GM21390 (cell line): ENCODE measurements at regions not wholly inside any gene's neighbourhood (a gene's known extent, or its start where the extent isn't known, plus 50 kb on each side); places are given as distances from the start of the nearest gene placed in this dataset.

Experiments
- ATAC-seq: cut with Tn5 transposase; IDR thresholded peaks from one replicate; pipeline ENCODE4 v1.9.1; 2021; ENCODE audit not compliant: unreplicated experiment

DNA sequence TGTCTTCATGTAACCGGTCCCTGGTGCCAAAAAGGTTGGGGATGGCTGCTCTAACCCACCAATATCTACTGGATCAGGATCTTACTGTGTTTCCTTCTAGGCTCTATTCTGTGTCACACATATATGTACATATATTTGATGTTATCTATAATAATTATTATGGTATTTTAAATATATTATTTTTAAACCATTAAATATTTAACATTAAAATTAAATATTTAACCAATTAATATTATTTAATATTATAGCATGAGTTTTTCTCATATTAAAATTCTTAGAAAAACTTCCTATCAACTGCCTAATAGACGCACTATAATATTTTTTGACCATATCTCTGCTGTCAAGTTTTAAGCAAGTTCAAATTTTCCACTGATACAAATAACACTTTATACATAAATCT, 196.9 kb upstream of the PLET1 start:
- no peak for ATAC-seq

DNA sequence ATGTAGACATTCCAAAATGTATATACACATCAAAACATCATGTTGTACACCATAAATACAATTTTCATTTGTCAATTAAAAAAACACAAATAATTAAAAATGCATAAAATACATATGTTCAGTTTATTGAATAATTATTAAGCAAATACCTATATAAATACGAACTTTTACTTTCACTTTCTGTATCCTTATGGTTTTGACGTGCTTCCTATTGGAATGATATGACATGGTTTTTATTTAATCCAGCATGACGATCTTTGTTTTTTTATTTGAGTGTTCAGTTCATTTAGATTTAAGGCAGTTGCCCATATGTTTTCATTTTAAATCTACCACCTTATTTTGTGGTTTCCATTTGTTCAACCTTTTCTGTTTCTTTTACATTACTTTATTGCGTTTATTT, 198.3 kb upstream of the PLET1 start:
- no peak for ATAC-seq

DNA sequence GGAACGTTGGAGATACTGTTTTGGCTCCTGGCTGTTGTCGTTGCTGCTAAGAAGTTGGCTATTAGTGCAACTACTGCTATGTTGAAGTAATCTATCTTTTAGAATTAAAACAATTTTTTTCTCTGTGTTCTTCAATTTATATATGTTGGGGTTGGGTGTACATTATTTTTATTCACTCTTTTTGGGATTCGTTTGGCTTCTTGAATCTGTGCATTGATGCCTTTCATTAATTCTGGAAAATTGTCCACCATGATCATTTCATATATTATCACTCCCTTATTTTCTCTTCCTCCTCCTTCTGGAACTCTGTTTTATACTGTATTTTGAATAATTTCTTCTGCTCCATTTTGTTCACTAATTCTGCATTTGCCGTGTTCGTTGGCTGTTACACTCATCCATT, 199.5 kb upstream of the PLET1 start:
- ATAC-seq = no peak

DNA sequence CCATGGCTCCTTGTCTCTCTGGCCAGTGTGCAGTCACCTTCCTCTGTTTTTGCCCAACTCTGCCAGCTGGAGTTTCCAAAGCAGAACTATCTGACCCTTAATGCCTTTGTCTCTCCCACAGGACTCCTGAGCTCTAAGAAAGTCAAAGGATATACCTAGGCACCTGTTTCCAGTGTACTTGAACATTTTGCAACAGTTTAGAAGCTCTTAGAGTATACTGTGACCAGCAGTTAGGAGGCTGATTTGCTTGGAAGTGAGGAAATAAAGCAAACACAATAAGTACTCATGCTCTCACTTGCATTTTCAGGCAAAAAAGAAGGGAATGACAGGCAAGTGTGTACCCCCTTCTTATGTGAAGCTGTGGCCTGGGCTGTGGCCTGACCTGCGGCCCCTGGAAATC, 204.3 kb upstream of the PLET1 start:
- ATAC-seq = no peak

DNA sequence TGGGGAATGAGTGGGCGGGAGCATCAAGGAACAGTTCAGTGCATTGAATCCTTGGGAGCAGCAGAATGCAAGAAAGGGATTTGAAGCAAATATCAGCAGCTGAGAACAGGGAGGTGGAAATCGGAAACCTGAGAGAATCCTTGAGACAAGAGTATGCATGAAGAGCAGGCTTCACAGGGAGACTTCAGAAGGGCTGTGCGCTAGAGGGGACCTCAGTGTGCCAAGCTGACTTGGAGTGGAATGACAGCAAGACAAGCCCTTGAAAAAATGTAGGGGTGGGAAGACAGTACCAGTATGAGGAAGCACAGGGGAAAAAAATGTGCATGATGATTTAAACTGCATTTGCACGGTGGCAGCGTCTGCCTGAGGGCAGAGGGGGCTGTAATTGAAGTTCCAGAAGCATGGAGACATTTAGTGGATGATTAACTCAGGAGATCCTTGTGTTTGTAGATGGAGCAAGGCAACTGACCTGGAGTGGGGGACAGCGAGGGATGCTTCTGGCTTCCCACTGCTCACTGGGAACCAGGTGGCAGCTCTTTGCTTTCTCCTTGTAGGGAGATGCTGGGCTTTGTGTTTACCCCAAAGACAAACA, 204.9 kb upstream of the PLET1 start:
- no peak for ATAC-seq

DNA sequence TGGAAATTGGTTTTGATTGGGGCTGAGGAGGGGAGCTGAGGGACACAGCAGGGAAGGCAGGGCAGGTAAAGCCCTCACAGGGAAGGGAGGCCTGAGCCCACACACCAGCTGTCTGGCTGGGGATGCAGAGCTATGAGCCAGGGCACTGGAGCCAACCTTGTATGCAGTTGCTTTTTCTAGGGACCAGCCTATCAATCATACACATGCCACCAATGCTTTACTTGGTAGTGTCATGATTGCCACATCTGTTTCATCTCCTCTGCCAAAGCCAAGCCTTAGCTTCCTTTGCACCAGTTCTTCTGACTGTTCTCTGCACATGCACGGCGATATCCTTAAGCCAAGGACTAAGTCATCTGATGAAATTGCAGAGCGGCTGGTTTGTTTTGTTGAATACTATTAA, 207.1 kb upstream of the PLET1 start:
- ATAC-seq = no peak

DNA sequence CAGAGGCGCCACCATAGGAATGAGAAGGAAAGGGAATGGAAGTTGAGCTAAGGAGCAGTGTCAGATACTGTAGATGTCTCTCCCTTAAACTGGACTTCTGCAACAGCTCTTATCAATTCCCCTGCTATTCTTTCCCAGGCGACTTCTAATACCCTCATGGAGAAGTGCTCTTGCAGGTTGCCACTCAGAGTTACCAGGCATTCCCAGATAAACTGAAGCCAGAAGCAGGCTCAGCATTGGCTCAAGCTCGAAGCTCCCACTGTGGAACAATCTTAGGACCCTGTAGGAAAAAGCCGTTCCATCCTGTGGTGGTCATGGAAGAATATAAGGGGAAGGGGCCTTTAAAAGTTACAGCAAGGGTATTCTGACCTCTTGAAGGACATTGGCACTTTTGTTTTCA, 208.7 kb upstream of the PLET1 start:
- no peak for ATAC-seq

DNA sequence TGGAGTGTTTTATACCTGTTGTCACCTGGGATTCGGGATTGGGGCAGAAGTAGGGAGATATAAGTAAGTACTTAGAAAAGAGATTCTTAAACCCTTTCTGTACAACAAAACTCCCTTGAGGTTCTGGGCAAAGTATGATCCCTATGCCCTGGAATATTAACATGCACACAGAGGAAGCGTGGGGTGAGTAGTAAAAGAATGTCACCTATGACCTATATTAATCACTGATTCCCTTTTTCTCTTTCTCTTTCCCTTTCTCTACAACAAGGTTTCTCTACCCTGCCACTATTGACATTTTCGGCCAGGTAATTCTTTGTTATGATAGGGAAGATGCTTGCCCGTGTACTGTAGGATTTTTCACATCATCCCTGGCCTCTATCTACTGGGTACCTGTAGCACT, 209.7 kb upstream of the PLET1 start:
- ATAC-seq = no peak

DNA sequence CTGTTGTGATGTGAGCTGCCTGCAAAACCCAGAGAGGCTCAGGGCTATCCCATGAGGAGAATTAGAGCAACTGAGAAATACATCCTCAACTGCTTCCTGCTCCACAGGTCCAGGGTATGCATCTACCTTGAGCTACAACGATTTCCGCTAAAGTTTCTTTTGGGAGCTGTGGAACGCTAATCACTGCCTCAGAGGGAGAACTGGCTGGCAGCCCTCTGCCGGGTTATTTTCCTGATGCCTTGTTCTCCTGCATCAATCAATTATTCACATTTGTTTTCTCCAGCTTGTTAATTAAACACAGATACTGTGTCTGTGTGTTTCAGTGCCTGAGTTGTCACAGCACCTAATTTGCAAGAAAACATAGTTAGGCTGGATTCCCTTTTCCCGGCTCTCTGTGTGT, 211.1 kb upstream of the PLET1 start:
- no peak for ATAC-seq

DNA sequence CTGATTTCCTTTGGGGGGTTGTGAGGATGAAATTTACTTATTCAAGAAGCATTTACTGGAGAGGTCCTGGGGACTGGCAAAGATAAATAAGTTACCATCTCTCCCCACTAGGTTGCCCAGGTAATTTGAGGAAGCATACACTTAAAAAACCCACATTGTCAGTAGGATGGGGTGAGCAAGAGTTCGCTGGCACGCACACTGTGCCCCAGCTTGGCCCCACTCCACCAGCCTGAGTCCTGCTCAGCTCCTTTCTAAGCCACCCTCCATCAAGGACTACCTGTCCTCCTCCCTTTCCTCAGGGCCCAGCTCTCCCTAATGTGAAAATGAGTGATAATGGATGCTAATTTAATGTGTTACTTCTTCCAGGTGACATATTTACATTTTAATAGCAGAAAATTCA, 216.5 kb upstream of the PLET1 start:
- ATAC-seq = no peak

DNA sequence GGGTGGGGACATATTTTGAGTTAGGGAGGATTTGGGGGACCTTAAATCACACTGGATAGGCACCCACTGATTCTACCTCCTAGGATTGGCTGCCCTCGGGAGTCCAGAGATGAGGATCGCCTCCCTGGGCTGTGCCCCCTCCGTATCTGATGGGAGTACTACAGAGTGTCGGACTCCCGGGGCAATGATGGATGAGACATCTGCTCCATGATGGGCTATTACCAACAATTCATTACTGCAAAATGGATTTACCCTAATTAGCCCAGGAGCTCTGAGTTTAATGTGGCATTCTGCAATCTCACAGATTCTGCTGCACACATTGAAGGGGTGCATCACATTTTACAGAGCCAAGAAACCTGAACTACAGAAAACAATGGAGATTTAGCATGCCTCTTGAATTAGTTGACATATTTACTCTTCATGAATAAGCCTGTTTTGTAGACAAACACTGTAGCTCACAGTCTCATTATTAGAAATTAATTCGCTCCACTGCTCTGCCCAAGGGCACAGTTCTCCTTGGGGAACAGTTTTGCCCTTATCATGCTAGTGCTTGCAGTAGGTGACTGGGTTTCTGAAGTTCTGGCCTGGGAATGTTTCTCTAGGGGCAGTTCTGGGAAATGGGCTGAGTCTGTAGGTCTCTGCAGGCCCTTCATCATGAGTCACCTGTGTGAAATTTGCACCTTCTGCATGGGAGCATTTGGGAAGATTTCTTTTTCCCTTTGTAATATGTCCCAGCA, 217.1 kb upstream of the PLET1 start:
- no peak for ATAC-seq

DNA sequence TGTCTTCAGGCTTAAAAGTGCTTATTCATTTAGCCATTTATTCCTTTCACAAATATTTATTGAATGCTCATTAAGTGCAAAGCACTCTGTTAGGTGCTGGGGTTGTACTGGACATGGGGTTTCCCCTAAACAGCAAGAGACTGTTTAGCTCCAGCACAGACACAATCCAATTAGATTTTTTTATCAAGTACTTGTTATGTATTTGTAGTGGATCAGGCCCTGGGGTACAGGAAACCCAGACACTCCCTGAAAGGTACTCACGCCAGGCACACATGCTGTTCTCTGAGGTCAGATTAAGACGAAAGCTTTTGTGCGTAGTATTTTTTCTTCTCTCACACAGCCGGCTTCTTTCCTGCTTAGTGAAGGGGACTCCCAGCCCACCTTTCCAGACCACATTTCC, 218.1 kb upstream of the PLET1 start:
- no peak for ATAC-seq

DNA sequence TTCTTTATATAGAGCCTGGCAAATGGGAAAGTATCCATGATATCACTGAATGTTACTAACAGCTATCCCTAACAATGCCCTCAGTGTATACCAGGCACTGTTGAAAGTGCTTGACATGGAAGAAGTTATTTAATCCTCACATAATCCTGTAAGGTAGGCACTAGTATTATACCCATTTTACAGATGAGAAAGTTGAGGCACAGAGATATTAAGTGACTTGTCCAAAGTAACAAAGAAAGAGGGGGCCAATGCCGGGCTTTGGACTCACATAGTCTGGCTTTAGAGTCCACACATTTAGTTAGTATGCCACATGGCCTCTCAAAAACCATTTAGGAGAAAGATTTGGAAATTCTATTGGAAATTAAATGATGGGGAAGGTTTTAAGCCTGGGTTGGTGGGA, 220.8 kb upstream of the PLET1 start:
- ATAC-seq = no peak

DNA sequence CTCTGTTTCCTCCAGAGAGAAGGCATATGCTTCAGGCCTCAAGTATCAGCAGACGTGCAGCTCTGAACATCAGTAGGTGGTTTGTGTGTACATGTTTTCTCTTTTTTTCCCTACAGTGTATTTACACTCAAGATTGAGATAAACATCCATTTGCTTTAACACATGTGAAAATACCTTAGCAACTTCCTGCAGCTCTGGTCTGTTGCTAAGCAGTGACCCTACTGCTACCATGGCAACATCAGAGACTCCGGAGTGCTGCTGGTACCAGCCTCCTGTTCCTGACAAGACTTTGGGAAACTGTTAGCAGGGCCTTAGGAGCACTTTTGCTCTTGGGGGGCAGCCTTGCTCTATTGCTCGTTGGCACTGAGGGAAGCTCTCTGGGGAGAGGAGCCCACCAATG, 221.2 kb upstream of the PLET1 start:
- ATAC-seq = no peak

DNA sequence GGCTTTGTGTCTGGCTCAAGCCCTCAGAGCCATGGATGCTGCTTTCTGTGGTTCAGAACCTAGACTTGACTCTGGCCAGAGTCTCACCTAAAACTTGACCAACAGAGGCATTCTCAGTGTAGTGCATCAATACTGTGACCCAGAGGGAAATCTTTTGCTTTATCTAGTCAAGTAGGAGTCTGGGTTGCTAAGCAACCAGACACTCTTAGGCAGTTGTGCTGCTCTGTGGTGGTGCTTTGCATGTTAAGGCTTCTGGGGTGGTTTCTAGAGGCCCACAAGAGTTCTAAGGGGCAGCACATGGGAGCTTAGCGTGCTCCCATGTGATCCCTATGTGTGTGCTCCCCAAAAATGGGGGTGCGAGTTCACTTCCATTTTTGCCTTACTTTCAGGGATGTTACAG, 224.6 kb upstream of the PLET1 start:
- ATAC-seq = no peak

DNA sequence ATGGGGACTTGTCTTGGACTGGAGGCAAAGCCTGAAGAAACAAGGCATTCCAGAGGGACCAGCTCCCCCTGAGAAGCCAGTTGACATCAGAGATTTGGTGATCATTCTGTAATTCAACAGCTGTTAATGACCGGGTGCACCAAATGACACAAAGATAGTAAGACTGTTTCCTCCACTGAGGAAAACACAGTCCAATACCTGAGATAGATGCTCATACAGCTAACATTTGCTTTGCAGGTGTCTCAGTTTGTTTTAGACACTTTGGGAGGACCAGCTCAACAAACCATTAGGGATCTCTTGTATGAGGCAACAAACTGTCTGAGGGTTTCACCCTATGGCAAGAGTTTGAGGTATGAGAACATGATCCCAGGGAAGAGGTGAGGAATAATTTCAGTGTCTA, 237.2 kb upstream of the PLET1 start:
- no peak for ATAC-seq

DNA sequence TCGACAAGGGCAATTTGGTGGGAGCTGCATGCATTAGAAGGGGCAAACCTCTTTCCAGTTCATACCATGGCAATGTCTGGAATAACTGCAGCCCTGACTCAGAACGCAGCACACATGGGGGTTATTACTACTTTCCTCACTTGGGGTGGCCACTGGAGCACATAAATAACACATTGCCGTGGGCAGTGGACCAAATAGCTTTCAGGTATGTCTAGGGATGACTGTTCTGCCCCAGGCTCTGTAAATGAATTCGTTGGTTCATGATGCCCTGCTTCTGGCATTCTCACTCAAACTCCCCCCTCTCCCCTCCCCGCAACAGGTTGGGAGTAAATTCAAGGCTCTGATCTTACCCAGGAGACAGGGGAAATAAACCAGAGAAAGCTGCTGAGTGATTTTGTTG, 238.0 kb upstream of the PLET1 start:
- no peak for ATAC-seq

DNA sequence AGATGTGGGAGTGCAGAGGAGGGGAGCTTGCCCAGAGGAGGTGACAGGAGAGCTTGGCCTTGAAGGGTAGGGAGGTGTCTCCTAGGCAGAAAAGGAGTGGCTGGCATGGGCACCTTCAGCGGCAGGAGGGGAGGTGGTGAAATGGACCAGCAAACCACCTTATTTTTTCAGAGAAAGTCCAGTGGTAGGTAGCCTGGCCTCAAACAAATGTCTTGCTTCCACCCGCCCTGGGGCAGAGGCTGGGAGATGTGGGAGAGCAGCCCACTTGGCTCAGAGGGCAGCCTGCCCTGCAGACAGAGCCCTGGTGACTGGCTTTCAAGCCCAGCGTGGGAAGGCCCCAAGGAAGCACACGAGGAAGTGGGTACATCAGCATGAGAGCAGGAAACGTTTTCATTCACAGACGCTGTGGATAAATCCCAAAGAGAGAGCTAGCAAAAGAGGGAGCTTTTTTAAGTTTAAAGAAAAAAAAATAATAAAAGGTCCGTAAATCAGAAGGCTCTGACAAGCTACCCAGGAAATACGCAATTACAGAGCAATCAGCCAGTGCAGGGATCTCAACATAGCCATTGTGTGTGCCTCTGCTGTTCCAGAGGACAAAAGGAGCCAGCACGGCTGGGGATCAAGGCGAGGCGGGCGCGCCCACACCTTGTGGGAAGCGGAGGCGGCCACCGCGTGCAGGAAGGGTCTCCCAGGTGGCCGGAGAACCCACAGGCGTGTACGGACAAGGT, 238.7 kb upstream of the PLET1 start:
- no peak for ATAC-seq

DNA sequence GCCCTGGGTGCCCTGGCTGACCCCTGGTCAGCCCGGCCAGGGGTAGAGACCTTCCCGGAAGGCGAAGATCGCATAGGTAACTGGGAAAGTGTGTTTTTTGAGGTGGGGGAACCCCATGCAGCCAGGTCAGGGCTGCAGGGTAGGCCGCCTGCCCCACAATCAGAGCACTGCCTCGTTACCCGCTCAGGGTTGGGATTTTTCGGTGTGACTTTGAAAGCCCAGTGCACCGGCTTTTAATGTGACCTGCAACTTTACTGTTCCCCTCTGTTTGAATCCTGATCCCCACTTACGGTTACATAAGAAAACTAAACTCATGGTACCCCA, 239.2 kb upstream of the PLET1 start:
- no peak for ATAC-seq

DNA sequence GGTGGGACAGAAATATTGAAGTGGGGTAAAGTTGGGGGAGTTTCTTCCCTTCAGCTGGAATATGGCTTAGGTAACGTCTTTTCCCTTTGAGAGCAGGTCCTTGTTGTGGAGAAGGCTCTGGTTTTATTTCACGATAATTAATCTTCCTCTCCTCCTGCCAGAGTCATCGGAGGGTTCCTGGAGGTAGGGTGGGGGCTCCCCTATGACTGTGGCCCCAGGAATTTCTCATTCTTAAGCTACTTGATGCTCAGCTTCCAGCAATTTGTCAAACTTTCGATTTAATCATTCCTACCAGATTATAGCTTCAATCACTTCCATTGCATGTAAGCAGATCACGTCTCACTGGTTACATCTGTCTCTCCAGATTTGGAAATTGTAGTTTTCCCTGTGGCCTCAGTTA, 242.8 kb upstream of the PLET1 start:
- no peak for ATAC-seq

DNA sequence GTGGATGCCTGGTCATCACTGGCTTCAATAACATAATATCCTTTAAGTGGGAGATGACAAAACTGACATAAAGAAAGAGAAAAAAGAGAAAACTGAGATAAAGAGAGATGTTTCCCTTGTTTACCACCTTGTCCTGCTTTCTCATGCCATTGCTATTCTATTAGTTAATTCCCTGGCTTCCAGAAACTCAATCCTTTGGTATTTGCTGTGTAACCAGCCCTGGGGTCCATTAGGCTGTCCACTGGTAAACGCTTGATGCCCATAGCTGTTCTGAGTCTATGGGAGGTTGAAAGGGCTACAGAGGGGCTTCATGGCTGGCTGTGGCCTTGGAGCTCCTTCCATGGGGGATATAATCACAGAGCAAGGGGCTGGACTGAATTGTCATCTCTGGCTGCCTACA, 243.4 kb upstream of the PLET1 start:
- ATAC-seq = no peak

DNA sequence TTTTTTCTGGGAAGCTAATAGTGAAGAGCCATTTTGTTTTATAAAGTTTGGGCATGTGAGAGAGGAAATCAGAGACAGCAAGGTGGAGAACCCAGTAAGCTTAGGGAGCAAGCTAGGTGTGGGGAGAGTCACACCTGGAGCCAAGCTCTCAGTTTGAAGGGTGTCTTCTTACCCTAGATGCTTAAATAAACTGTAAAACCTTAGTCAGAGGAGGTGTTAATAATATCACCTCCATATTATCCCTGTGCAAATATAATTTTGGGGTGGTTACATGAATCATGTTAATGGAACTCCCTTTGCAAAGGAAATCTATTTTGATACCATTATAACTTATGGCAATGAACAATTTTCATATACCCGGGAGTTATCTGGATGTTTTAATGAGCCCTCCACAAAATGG, 246.2 kb upstream of the PLET1 start:
- ATAC-seq = no peak

DNA sequence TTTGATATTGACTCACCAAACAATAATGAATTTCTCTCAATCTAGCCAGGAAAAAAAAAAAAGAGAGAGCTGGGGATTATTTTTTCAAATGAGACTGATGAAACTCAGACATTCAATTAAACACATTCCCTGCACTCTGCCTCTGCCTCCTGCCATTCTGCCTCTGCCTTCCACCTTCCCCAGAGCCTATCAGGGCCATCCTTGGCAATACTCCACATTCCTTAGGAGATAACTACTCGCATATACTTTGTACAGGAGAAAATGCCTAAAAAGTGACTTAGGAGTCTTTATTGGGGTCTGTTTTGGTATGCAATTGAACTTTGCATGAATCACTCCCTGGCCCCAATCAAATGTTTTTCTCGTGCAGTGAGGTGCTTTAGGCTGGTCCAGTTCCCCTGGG, 246.6 kb upstream of the PLET1 start:
- no peak for ATAC-seq
